HEK293 (cell line): ENCODE measurements at regions not wholly inside any gene's neighbourhood (a gene's known extent, or its start where the extent isn't known, plus 50 kb on each side); places are given as distances from the start of the nearest gene placed in this dataset.

Experiments
- CTCF ChIP-seq: fragments of 450-650 bp; formaldehyde crosslinking; IDR thresholded peaks from 2 replicates; pipeline ENCODE4 v1.5.1; 2016; ENCODE audit warnings: missing biosample characterization, missing genetic modification characterization
- PATZ1 ChIP-seq: fragments of 450-650 bp; formaldehyde crosslinking; IDR thresholded peaks from 2 replicates; pipeline ENCODE4 v1.5.1; 2016; ENCODE audit warnings: missing biosample characterization, missing genetic modification characterization
- YY1 ChIP-seq: fragments of 450-650 bp; formaldehyde crosslinking; IDR thresholded peaks from 2 replicates; pipeline ENCODE4 v1.5.1; 2018; ENCODE audit warnings: missing biosample characterization, missing genetic modification characterization
- TF ChIP-seq, protein P1 (sequence below): fragments of 450-650 bp; formaldehyde crosslinking; IDR thresholded peaks from 2 replicates; pipeline ENCODE4 v1.5.1; 2016; ENCODE audit warnings: missing biosample characterization, missing genetic modification characterization

- TF ChIP-seq PATZ1 (tag by site-specific recombination): no peak
- TF ChIP-seq, protein P1, sequence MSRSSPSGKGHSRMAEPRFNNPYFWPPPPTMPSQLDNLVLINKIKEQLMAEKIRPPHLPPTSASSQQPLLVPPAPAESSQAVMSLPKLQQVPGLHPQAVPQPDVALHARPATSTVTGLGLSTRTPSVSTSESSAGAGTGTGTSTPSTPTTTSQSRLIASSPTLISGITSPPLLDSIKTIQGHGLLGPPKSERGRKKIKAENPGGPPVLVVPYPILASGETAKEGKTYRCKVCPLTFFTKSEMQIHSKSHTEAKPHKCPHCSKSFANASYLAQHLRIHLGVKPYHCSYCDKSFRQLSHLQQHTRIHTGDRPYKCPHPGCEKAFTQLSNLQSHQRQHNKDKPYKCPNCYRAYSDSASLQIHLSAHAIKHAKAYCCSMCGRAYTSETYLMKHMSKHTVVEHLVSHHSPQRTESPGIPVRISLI (tag by site-specific recombination): no peak
- TF ChIP-seq CTCF (tag by site-specific recombination): no peak
- TF ChIP-seq YY1 (tag by site-specific recombination): no peak
Observed at GRCh38 chr12:90456248-90456647, 498.7 kb downstream of the CCER1 start.
